ENCODE measurements at regions not wholly inside any gene's neighbourhood (a gene's known extent, or its start where the extent isn't known, plus 50 kb on each side); places are given as distances from the start of the nearest gene placed in this dataset.

- no peak overlapping the region for H2BK12ac ChIP-seq (ENCODE audit: insufficient read length, low read depth, low read length)
- no peak overlapping the region for H2BK5ac ChIP-seq (ENCODE audit: insufficient read length, low read length)
- no peak overlapping the region for H2AK5ac ChIP-seq (ENCODE audit: insufficient read length, low read length)
- H3K4ac ChIP-seq (ENCODE audit: low read depth, low read length), result no peak overlapping the region
- H3K27me3 ChIP-seq (ENCODE audit: insufficient read depth, low read length), result no peaks in the 10 kb centered on the region
- no peak overlapping the region for H2AFZ ChIP-seq (ENCODE audit: low read length)
- no peak overlapping the region for H2BK15ac ChIP-seq (ENCODE audit: low read depth, low read length)
- H3K23ac ChIP-seq (ENCODE audit: insufficient read length, low read depth, low read length), result no peak overlapping the region
- H3K4me2 ChIP-seq (ENCODE audit: insufficient read depth, insufficient read length, low read length), result peak overlapping the region; percentile 1
- Mint-ChIP-seq H3K4me1 (peaks cover 9 to 23% of the 10 kb centered on the region in 2 experiments), H3K36me3 (ENCODE audit: insufficient read depth in 1 of 3, low read depth in 3 of 3) (no peaks in the 10 kb centered on the region), H3K4me3 (no peak overlapping the region), H3K27ac (peak overlapping the region in 2 of 3 experiments; percentile 62 to 87; a peak in 3 of 7 replicates), H3K9me3 (no peaks in the 10 kb centered on the region), H3K27me3 (ENCODE audit: low read depth) (peaks cover 3% of the 10 kb centered on the region; the same call in 1 of the 2 replicates)
- no peaks in the 10 kb centered on the region for H3K79me1 ChIP-seq (ENCODE audit: insufficient read depth, low read depth, low read length, poor library complexity, severe bottlenecking)
- no peak overlapping the region for H3K9ac ChIP-seq (ENCODE audit: extremely low read depth, insufficient read length, low read length)
- H3K14ac ChIP-seq (ENCODE audit: insufficient read depth, low read length), result no peak overlapping the region
- no peak overlapping the region for H2BK20ac ChIP-seq (ENCODE audit: low read depth, low read length, poor library complexity, severe bottlenecking)
- no peaks in the 10 kb centered on the region for H3K23me2 ChIP-seq (ENCODE audit: insufficient read length, low read depth, low read length, poor library complexity, severe bottlenecking)
- DNase-seq, result peak; percentile 57
- H3K56ac ChIP-seq (ENCODE audit: insufficient read length, low read depth, low read length), result no peak overlapping the region
- H4K8ac ChIP-seq (replicated peaks; ENCODE audit: insufficient read length, low read depth, low read length), result no peak overlapping the region
- H3K9me3 ChIP-seq (ENCODE audit: control insufficient read depth, low read depth, low read length), result no peaks in the 10 kb centered on the region
- no peak overlapping the region for H4K5ac ChIP-seq (ENCODE audit: insufficient read length, low read depth, low read length)
- no peaks in the 10 kb centered on the region for H3K4me1 ChIP-seq (ENCODE audit: insufficient read depth, low read length)
- no peak overlapping the region for H3K18ac ChIP-seq (ENCODE audit: insufficient read length, low read depth, low read length)
- H4K20me1 ChIP-seq (ENCODE audit: control insufficient read depth, insufficient read depth, insufficient read length), result no peaks in the 10 kb centered on the region
- no peak overlapping the region for H3T11ph ChIP-seq (ENCODE audit: low read length)
- no CpG with 5 or more reads among the region's 1 CpG for WGBS (ENCODE audit: extremely low coverage, insufficient read length, low lambda C conversion rate)
- H3K27ac ChIP-seq (ENCODE audit: insufficient read length, low read depth, low read length), result no peak overlapping the region
- no peaks in the 10 kb centered on the region for H3K79me2 ChIP-seq (ENCODE audit: insufficient read depth, low read length)
- TF ChIP-seq CTCF (conservative IDR thresholded peaks at IDR 0.05), result no peak
- H2BK120ac ChIP-seq (ENCODE audit: low read depth, low read length, poor library complexity, severe bottlenecking), result no peak overlapping the region
- no peak overlapping the region for H4K91ac ChIP-seq (ENCODE audit: insufficient read length, low read depth, low read length)
Measured at GRCh38 chr1:89457046-89457445, 67.6 kb upstream of the LRRC8B start.

Data from H9 (cell line).